NCI-H2029 treated with DMSO at 0.1 percent for 48 hours (cell line): ENCODE measurements at regions not wholly inside any gene's neighbourhood (a gene's known extent, or its start where the extent isn't known, plus 50 kb on each side); places are given as distances from the start of the nearest gene placed in this dataset.
A peak's percentile ranks its signal among the peaks of the same experiment; 100 is the strongest.
"Not testable (repeated sequence)": the region's sequence is repeated elsewhere in the genome, so short reads cannot be mapped to it uniquely, and the experiment has no call there.

Experiments
- DNase-seq: peaks from one replicate; lab custom pipeline; 2025; lab: John Stamatoyannopoulos, UW

DNA sequence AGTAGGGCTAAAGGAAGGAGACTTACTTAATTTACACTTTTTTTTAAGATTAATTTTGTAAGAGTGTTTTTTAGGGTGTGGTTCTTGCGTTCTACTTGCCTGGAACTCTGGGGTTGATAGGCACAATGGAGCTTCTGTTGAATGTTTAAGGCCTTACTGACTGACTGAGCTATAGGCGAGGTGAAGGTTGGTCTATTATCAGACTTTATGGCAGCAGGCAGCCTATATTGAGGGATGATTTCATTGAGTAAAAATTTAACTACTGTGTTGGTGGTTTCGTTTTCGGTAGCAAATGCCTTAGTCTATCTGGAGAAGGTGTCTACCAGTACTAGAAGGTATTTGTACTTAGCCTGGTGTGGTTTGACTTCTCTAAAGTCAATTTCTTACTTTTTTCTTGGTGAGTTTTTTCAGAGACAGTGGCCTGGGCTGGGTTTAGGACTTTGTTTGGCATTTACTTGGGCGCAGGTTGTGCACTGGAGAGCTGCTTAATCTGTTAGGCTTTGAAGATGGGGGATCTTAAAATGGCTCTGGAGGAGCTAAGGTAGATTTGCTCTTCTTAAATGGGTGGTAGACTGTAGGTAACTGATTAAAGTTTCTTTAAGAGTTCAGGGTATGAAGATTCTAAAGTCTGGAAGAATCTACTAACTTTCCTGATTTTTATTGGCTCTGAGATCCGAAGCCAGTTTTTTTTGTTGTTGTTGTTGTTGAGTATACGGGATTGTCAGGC is 164.5 kb upstream of the CCZ1B start:
- DNase-seq = not testable (repeated sequence)

DNA sequence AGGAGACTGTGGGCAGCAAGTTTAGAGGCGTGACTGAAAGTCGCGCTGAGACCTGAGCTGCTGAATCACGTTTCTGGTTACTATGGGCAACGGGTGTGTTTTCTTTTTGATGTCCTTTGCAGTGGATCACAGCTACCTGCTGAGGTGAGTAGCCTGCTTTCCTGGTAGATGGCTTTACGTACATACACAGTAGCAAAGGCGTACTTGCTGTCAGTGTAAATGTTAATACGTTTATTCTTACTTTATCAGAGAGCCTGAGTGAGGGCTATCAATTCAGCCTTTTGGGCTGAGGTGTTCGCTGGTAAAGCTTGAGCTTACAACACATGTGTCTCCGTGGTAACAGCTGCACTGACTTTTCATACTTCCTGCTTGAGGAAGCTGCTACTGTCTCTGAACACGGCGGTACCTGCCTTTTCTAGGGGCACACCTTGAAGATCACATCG is 165.1 kb upstream of the CCZ1B start:
- DNase-seq = peak; percentile 1

DNA sequence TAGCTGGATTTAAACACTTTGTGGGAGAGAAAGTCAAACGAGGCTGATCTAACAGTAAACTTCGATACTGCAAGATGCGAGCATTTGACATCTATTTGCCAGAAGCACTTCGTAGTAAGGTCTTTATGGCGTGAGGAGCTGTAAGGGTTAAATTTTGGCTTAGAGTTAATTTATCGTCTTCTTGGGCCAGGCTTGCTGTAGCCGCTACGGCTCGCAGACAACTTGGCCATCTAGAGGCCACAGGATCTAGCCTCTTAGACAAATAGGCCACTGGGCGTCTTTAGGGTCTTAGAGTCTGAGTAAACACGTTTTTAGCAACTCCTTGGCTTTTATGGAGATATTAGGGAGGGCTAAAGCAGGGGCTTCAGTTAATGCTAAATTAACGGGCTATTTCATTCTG is 165.6 kb upstream of the CCZ1B start:
- DNase-seq = not testable (repeated sequence)

DNA sequence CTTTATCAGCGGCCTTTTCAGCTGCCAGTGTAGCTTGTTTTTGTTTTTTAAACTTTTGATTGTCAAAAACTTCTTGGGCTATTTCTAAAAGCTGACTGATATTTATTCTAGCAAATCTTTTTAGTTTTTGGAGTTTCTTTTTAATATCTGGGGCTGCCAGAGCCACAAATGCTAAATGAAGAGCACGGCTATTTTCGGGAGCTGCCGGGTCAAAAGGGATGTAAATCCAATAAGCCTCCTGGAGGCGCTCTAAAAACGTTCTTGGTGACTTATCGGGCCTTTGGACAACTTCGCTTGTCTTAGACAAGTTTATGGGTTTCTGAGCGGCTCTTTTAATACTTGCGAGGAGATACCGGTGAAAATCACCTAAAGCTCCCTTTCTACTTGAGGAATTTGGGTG is 166.1 kb upstream of the CCZ1B start:
- DNase-seq = not testable (repeated sequence)

DNA sequence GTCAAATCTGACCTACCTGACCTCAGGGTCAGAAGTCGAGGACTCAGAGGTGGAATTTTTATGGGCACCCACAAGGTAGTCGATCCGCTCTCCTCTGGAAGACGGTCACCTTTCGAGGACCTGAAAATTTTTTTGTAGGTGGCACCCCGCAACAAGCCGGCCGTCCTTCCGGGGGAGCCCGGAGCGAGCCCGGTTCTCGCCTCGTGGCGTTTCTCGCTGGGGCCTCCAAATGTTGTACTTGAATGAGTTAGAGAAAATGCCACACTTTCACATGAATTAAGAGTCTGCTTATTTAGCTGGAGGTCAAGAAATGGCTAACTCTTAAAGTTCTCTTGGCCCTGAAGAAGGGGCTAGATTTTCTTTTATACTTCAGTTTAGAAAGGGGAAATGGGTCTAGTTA is 169.0 kb upstream of the CCZ1B start:
- not testable (repeated sequence) for DNase-seq

DNA sequence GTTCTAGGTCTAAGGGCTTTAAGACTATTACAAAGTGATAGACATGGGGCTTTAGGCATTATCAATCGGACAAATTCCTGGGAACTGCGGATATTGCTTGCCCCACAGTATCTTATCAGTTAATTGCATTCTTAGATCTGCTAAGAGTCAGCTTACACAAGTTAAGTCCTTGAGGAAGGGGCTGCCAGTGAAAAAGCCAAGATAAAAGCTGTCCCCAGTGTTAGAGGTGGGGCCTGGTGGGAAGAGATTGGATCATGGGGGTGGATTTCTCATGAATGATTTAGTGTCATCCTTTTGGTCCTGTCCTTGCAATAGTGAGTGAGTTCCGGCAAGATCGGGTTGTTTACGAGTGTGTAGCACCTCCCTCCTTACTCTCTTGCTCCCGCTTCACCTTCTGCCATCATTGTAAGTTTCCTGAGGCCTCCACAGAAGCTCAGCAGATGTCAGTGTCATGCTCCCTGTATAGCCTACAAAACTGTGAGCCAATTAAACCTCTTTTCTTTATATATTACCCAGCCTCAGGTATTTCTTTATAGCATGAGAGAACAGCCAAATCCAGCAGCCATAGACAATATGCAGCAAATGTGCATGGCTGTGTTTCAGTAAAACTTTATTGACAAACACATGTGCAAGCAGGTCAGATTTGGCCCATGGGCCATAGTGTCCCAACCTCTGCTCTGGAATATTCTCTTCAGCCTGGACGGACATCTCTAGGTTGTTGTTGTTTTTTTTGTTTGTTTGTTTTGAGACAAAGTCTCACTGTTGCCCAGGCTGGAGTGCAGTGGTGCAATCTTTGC is 169.6 kb upstream of the CCZ1B start:
- DNase-seq = not testable (repeated sequence)

DNA sequence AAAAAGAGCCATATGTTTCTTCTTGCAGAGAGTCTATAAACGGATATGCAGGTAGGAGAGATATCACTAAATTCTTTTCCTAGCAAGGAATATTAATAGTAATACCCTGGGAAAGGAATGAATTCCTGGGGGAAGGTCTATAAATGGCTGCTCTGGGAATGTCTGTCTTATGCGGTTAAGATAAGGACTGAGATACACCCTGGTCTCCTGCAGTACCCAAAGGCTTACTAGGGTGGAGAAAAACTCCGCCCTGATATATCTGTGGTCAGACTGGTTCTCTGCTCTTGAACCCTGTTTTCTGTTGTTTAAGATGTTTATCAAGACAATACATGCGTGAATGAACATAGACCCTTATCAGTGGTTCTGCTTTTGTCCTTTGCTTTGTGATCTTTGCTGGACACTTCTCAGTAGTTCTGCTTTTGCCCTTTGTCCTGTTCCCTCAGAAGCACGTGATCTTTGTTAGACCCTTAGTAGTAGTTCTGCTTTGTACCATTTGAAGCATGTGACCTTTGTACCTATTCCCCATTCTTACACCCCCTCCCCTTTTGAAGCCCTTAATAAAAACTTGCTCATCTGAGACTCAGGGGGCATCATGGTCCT is 173.1 kb upstream of the CCZ1B start:
- not testable (repeated sequence) for DNase-seq

DNA sequence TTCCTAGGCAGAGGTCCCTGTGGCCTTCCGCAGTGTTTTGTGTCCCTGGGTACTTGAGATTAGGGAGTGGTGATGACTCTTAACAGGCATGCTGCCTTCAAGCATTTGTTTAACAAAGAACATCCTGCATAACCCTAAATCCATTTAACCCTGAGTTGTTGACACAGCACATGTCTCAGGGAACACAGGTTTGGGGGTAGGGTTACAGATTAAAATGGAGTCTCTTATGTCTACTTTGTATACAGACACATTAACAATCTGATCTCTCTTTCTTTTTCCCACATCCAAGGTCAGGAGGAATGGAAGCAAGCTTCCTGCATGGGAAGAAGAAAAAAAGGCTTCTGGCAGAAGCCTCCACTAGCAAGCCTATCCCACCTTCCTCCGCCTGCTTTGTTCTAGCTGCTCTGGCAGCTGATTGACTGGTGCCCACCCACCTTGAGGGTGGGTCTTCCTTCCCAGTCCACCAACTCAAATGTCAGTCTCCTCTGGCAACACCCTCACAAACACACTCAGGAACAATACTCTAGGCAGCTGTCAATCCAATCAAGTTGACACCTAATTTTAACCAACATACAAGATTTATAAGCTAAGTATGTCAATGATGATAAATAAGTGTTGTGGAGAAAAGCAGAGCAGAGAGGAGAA is 176.5 kb upstream of the CCZ1B start:
- DNase-seq = peak; percentile 49

DNA sequence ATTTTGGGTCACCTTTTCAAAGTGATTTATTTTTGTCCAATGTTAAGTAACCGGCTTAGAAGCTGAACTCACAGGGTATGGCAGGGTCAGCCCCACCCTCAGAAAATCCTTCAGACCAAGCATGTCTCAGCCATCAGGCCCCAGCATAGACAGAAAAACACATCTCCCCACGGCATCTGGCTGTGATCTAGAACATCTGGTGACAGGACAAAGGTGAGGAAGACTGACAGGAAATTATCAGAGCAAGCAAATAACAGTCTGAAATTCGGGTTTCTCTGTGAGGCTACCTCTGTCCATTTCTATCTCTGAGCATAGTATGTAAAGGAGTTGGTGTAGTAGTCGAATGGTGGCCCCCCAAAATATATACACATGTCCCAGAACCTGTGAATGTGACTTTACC is 177.0 kb upstream of the C1GALT1 start:
- no peak for DNase-seq

DNA sequence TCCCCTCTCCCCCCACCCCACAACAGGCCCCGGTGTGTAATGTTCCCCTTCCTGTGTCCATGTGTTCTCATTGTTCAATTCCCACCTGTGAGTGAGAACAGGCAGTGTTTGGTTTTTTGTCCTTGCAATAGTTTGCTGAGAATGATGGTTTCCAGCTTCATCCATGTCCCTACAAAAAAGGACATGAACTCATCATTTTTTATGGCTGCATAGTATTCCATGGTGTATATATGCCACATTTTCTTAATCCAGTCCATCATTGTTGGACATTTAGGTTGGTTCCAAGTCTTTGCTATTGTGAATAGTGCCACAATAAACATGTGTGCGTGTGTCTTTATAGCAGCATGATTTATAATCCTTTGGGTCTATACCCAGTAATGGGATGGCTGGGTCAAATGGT is 176.4 kb upstream of the C1GALT1 start:
- not testable (repeated sequence) for DNase-seq

DNA sequence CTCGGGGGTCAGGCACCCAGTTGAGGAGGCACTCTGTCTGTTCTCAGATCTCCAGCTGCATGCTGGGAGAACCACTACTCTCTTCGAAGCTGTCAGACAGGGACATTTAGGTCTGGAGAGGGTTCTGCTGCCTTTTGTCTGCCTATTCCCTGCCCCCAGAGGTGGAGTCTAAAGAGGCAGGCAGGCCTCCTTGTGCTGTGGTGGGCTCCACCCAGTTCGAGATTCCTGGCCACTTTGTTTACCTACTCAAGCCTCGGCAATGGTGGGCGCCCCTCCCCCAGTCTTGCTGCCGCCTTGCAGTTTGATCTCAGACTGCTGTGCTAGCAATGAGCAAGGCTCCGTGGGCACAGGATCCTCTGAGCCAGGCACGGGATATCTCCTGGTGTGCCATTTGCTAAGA is 171.1 kb upstream of the C1GALT1 start:
- DNase-seq = not testable (repeated sequence)

DNA sequence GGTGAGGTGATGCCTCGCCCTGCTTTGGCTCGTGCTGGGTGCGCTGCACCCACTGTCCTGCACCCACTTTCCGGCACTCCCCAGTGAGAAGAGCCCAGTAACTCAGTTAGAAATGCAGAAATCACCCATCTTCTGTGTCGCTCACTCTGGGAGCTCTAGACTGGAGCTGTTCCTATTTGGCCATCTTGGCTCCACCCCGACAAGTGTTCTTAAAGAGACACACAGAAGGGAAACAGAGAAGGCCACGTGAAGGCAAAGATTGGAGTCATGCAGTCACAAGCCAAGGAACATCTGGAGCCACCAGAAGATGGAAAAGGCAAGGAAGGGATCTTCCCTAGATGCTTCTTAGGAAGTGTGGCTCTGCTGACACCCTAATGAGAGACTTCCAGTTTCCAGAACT is 170.6 kb upstream of the C1GALT1 start:
- not testable (repeated sequence) for DNase-seq

DNA sequence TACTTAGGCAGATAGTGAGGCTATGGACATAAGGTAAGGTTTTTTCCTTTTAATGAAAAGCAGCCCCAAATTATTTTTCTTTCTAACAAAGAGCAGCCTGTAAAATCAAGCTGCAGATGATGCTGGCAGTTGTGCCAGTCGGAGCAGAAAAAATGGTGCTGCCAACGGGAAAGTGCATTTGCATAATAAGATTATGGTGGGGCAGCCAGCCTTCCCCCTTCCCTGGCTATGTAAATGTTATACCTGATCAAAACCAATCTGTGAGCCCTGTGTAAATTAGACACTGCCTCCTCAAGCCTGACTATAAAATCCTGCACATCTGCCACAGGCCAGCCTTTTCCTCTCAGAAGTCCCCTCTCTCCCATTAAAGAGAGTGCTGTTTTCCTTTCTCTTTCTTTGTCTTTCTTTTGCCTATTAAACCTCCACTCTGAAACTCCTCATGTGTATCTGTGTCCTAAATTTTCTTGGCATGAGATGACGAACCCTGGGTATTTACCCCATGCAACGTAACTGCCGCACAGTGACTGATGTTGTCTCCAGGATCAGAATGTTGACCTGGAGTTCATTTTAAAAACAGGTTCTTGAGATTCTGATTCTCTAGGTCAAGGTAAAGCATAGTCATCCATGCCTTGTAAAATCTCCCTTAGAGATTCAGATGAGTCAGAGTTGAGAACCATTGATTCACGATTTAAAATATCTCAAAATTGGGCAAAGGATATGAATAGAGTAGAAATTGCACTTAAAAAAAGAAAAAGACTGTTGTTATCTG is 167.3 kb upstream of the C1GALT1 start:
- DNase-seq = no peak

DNA sequence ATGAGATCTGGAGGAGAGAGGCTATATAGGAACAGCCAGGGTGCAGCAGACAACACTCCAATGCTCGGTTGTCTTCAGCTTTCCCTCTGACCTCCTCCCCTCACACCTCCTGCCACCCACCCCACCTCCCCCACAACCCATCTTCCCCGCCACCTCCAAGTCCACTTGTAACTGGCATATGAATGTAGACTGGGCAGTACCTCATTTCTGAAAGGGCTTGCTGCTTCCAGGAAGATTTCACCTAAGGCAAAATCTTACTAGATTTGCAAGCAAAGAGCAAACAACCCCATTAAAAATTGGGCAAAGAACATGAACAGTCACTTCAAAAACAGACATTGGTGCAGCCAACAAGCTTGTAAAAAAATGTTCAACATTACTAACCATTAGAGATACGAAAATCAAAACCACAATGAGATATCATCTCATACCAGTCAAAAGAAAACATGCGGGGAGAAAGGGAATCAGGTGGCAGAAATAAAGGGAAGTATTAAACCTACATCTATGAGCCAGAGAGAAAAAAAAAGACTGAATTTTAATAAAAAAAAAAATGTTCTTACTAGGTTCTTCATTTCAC is 164.6 kb upstream of the C1GALT1 start:
- no peak for DNase-seq

DNA sequence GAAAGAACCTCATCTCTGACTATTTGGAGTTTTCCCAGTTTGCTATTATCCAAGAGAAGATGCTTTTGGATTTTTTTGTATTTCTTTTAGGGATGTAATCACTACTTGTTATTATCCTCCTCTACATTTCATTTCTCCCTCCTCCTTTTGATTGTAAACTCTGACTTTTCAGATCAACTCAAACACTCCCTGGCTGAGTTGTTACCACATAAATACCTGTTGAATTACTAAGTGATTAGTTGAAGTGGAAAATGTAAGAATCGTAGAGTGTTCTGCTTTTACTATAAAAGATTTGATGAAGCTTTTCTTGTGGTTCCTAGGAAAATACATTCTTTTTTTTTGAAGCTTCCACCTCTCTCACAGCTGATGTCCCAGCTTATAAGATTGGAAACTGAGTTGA is 164.1 kb upstream of the C1GALT1 start:
- DNase-seq = no peak

DNA sequence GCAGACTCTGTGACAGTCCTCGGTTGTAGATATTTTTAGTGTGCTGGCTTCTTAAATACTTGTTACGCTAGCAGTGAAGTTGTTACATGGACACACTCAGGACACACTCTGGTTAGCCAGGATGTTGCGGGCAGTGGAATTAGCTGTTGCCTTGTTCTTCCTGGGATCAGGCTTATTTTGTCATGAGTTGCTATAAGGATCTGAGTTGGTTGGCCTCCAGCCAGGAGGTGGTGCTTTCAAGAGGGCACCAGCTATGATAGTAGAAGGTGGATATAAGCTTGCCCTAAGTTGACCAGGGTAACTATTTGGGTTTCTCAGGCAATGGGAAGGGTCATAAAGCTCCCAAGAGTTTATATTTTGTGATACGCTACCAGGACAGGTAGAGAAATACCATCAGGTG is 150.1 kb upstream of the C1GALT1 start:
- DNase-seq = no peak

DNA sequence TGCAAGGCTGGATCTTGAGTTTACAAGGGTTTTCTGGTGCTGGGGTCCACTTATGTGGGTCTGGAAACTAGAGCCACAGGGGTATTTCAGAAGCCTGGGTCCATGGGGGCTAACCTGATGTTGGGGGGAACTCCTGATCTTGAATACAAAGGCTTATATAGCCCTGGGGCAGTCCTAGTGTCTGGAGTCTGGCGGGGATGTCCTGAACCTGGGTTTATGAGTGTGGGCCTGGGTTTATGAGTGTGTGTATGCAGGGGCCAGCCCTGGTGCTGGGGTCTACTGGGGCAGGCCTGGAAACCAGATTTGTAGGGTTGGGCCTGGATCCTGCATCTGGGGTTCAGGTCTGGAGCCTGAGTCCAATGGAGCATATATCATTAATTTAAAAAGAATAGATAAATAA is 146.5 kb upstream of the C1GALT1 start:
- no peak for DNase-seq

DNA sequence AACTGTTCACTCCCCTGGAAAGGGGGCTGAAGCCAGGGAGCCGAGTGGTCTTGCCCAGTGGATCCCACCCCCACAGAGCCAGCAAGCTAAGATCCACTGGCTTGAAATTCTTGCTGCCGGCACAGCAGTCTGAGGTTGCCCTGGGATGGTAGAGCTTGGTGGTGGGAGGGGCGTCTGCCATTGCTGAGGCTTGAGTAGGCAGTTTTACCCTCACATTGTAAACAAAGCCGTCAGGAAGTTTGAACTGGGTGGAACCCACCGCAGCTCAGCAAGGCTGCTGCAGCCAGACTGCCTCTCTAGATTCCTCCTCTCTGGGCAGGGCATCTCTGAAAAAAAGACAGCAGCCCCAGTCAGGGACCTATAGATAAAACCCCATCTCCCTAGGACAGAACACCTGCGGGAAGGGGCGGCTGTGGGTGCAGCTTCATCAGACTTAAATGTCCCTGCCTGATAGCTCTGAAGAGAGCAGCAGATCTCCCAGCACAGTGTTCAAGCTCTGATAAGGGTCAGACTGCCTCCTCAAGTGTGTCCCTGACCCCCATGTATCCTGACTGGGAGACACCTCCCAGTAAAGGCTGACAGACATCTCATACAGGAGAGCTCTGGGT is 140.0 kb upstream of the C1GALT1 start:
- not testable (repeated sequence) for DNase-seq

DNA sequence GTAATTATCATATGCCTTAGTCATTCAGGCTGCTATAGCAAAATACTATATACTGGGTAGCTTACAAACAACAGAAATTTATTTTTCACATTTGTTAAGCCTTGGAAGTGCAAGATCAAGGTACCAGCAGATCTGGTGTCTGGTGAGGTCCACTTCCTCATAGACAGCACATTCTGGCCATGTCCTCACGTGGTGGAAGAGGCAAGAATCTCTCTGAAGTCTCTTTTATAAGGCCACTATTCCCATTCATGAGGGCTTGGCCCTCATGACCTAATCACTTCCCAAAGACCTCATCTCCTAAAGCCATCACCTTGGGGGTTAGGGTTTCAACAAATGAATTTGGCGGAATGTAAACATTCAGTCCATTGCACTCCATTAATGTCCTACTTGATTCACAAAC is 137.5 kb upstream of the C1GALT1 start:
- no peak for DNase-seq

DNA sequence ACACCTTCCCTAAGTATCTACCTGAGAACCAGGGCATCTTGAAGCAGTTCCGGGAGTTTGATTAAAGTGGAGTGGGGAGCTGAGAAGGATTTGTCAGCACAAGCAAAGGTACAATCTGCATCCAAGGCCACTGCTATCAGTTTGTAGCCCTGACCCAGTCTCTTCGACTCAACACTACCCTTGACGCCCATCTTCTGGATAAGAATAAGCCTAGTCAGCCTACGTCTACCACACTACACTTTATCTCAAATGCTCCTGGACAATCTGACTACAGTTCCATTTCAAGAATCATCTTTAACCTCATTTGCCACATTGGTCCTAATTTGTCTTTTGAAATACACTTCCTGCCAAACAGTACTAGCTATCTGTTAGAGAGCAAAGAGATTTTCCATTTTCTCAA is 134.1 kb upstream of the C1GALT1 start:
- no peak for DNase-seq
